ENCODE measurements at regions not wholly inside any gene's neighbourhood (a gene's known extent, or its start where the extent isn't known, plus 50 kb on each side); places are given as distances from the start of the nearest gene placed in this dataset.
"Not testable (repeated sequence)": the region's sequence is repeated elsewhere in the genome, so short reads cannot be mapped to it uniquely, and the experiment has no call there.

DNA sequence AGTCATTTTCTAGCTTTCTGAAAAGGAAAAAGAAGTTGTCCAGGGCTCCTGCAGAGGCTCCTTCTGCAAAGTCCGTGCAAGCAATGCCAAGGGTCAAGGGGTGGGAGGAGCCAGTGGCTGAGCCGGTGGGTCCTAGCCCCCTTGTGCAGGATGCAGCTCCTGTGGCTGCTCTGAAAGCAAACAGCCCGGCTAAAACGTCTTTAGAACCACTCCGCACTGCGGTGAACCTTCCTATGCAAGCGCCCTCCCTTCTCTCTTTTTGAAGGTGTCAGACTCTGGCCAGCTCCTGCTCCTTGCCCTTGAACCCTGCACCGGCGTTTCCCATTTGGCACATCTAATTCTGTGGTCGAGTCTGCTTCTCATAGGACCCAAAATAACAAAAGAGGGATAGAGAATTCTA, 183.1 kb downstream of the UACA start:
- DNase-seq: no peak
- in situ Hi-C loops (cut with MboI; ENCODE audit: low pct_unique_long_range_greater_than_20kb, low sequenced_read_pairs): no loop called here

GRCh38 chr15:70579766-70580165, 183.6 kb downstream of the UACA start:
- in situ Hi-C loops (cut with MboI; ENCODE audit: low pct_unique_long_range_greater_than_20kb, low sequenced_read_pairs): no loop called here
- DNase-seq: no peak

DNA sequence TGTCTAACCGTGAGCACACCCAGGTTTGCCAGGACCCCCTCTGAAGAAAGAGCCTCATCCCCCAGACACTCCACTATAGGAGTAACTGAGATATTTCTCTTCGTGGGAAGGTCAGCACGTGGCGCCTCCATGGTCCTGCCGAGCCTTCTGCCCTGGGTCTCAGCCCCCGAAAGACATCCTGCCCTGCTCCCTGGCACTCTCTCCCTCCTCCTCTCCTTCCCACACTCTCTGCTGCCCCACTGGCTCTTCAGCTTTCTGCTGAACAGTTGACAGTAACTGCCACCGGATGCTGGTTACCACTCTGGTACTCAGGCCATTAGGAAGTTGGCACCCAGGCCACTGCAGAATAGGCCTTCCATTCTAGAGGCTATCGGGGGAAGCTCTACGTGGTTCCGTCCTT, 185.2 kb downstream of the UACA start:
- in situ Hi-C loops (cut with MboI; ENCODE audit: low pct_unique_long_range_greater_than_20kb, low sequenced_read_pairs): no loop called here
- no peak for DNase-seq

- DNase-seq: no peak
- in situ Hi-C loops (cut with MboI; ENCODE audit: low pct_unique_long_range_greater_than_20kb, low sequenced_read_pairs): no loop called here
Measured at GRCh38 chr15:70576696-70577095, 186.7 kb downstream of the UACA start.

DNA sequence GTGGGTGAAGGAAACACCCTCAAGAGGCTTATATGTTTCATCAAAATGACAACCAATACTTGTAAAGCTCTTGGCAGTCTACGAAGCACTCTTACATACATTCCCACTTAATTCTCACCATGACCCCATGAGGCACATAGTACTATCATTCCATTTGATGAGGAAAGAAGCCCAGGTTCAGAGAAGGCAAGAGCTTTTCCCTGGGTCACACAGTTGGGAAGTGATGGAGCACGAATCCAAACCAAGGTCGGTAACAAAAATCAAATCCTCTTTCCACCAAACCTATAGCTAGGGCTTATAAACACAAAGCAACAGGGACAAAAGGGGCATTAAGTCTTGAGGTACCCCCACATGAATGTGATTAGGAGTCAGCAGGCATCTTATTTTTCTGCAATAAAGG, 187.1 kb downstream of the UACA start:
- no peak for DNase-seq
- in situ Hi-C loops (cut with MboI; ENCODE audit: low pct_unique_long_range_greater_than_20kb, low sequenced_read_pairs): no loop called here

GRCh38 chr15:70575231-70576226, 187.8 kb downstream of the UACA start:
- in situ Hi-C loops (cut with MboI; ENCODE audit: low pct_unique_long_range_greater_than_20kb, low sequenced_read_pairs): no loop called here
- DNase-seq: no peak

DNA sequence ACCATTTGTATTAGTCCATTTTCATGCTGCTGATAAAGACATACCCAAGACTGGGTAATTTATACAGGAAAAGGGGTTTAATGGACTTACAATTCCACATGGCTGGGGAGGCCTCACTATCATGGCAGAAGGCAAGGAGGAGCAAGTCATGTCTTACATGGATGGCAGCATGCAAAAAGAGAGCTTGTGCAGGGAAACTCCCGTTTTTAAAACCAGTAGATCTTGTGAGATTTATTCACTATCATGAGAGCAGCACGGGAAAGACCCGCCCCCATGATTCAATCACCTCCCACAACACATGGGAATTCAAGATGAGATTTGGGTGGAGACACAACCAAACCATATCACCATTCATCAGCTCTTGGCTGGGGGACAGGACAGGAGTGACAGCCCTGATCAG, 189.0 kb downstream of the UACA start:
- DNase-seq; in situ Hi-C loops (cut with MboI; ENCODE audit: low pct_unique_long_range_greater_than_20kb, low sequenced_read_pairs): not testable (repeated sequence)

DNA sequence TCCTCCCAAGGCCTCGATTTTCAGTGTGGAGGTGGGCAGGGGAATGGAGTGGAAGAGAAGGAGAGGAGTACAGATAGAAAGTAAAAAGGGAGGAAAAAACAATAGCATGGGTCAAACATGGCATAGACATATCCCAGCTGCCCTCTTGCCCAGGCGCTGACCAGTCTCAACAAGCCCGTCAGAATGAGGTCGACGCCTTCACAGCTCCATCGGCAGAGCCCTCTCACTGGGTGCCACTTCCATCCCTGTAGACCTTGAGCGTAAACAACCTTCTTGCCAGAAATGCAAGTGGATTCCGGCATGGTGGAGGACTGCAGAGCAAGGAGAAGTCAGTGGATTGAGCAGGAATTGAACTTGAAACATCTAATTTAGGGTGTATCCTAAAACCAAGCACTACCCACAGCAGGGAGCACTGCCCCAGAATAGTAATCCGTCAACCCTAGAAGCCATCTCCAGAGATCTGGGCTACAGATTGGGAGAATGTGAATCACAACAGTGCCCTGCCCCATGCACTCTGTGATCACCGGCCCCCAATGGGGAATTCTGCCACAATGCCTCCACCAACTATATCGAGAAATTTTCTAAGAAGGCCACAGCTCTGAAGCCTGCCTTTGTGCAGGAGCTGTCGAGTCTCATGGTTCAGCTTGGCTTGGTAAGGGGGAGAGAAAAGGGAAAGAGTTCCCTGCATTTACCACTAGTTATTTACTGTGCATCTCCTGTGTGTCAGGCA, 190.1 kb downstream of the UACA start:
- DNase-seq: no peak
- in situ Hi-C loops (cut with MboI; ENCODE audit: low pct_unique_long_range_greater_than_20kb, low sequenced_read_pairs): no loop called here

GRCh38 chr15:70569714-70570231, 193.6 kb downstream of the UACA start:
- DNase-seq: no peak
- in situ Hi-C loops (cut with MboI; ENCODE audit: low pct_unique_long_range_greater_than_20kb, low sequenced_read_pairs): no loop called here

DNA sequence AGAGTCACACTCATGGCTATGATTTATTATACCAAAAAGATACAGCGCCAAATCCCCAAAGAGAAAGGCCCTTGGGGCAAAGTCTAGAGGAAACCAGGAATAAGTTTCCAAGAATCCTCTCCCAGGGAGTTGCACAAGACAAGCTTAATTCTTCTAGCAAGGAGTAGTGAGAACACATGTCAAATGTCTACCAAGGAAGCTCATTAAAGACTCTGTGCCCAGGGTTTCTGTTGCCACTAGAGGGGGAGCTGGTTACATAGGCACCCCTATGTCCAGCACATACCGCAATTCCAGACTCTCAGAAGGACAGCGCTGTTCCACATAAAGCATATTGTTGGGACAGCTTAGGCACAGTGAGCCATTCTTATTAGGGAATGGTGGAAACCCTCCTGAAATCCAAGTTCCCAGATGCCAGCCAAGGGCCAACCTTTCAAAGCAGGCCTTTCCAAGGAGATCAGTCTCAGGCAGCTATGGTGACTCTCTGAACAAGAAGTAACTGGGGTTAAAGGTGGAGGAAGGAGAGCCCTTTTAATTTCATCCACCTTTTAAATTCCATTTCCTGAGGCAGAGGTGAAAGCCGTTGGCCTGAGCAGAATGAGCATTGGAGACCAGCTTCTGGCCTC, 194.2 kb downstream of the UACA start:
- in situ Hi-C loops (cut with MboI; ENCODE audit: low pct_unique_long_range_greater_than_20kb, low sequenced_read_pairs): no loop called here
- DNase-seq: peak; percentile 80

DNA sequence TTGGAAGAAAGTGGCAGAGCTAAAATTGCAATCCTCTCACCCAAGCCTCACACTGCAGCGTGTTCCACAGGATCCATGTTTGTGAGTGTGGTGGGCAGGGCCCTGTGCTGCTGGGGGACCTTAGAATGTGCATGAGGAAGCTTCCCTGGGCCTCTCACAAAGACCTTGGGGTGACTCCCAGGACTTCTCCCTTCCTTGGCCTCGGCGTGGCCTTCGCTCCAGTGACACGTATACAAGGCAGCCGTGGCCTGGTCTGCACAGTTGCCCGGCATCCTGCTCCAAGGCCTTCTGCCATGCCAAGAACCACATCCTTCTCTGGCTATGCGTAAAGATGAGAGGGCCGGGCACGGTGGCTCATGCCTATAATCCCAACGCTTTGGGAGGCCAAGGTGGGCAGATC, 196.4 kb downstream of the UACA start:
- no peak for DNase-seq
- in situ Hi-C loops (cut with MboI; ENCODE audit: low pct_unique_long_range_greater_than_20kb, low sequenced_read_pairs): no loop called here

DNA sequence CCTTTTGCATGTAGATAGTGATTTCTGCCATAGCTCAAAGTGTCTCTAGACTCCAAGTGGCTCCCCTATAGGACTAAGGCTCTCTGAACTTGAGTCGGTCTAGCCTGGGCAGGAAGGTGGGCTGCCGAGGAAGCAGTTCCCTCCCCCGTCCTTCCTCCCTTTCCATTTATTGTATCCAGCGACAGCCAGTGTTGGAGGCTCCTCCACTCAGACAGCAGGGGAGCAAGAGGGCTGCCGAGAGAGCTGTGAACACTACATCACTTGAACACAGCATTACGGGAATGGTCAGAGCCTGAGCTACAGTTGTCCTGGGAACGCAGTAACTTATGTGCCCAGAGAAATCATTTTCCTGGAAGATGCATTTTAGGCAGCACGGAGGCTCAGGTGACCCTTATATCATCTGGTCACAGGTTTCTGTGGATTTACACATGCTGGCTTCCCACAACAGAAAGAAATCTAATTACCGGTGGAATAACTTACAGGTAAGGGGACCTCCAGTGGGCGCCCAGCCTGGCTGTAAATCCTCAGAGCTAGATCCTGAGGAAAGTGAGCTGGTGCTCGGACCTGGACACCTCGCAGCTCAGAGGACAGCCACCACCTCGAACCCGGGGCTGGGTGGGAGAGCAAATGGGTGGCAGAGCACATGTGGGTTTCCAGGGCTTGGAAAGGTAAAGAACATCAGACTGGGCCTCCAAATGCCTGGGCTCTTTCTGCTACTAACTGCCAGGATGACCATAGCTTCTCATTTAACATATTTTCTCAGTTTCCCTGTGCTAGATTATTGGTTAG, 197.1 kb downstream of the UACA start:
- DNase-seq: peak; percentile 84
- in situ Hi-C loops (cut with MboI; ENCODE audit: low pct_unique_long_range_greater_than_20kb, low sequenced_read_pairs): no loop called here

DNA sequence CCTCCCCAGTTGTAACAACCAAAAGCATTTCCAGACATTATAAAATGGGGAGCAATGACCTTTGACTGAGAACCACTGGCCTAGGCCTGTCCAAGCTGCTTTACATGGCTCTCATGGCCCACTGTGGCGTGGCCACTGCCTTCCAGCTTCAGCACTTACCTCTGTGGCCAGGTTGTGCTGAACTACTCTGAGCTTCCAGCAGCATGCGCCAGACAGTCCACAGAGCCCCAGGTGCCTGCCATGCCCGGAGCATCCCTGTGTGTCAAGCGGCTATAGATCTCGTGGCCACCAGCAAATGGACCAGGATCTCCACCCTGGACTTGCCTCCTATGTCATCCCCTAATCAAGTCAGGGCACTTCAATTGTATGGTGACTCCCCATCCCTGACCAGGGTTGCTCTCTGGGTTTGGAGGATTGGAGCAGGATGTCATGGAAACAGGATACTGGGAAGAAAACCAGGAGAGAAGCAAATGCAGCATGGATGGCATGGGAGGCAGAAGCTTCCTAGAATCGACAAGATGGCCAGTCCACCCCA, 199.7 kb downstream of the UACA start:
- no peak for DNase-seq
- in situ Hi-C loops (cut with MboI; ENCODE audit: low pct_unique_long_range_greater_than_20kb, low sequenced_read_pairs): no loop called here

GRCh38 chr15:70562906-70563305, 200.5 kb downstream of the UACA start:
- no peak for DNase-seq
- in situ Hi-C loops (cut with MboI; ENCODE audit: low pct_unique_long_range_greater_than_20kb, low sequenced_read_pairs): no loop called here

- in situ Hi-C loops (cut with MboI; ENCODE audit: low pct_unique_long_range_greater_than_20kb, low sequenced_read_pairs): no loop called here
- no peak for DNase-seq
Measured at GRCh38 chr15:70561885-70562284, 201.5 kb downstream of the UACA start.

- DNase-seq: peak; percentile 49
- in situ Hi-C loops (cut with MboI; ENCODE audit: low pct_unique_long_range_greater_than_20kb, low sequenced_read_pairs): no loop called here
Measured at GRCh38 chr15:70560617-70561328, 202.6 kb downstream of the UACA start.

DNA sequence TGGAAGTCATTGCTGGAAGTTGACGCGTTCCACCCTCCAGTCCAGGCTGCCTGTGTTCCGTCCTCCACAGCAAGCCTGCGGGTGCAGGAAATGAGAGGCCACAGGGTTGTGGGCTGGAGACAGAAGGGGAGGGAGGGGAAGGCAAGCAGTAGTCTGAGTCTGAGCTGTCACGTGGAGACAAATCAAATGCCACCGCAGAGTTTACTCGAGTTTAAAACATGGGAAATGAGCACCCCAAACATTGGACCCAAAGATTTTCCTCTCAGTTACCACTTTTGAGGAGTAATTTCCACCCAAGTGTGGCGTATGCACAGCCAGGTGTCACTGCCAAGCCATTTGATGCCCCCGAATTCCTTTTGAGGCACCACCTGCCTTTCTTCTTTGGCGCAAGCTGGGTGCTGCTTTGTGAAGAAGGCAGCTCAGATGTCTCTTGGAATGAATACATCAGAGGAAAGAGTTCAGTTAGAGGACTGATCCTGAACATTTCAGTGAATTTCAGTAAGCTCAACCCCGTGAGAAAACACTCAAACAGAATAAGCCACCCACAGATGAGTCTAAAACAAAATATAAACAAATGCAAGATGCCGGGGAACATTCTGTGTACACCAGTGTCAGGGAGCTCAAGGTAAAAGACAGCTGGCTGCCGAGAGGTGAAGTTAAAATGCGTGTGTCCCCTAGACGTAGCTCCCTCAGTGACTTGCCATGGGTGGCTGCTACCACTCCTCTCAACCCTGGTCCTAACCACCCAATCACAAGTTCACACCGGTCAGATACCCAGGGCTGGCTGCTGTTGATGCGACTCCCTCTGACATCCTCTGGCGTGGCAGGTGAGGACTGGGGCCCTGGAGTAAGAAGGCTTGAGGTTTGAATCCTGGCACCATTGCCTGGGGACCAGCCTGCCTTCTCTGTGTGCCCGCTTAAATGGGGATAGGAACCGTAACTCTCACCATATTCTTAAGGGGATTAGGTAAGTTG, 203.8 kb downstream of the UACA start:
- peak; percentile 93 for DNase-seq
- in situ Hi-C loops (cut with MboI; ENCODE audit: low pct_unique_long_range_greater_than_20kb, low sequenced_read_pairs): no loop called here

Data from KBM-7 (cell line).